NCI-H187 (cell line): ENCODE measurements at regions not wholly inside any gene's neighbourhood (a gene's known extent, or its start where the extent isn't known, plus 50 kb on each side); places are given as distances from the start of the nearest gene placed in this dataset.
A peak's percentile ranks its signal among the peaks of the same experiment; 100 is the strongest.
"Not testable (repeated sequence)": the region's sequence is repeated elsewhere in the genome, so short reads cannot be mapped to it uniquely, and the experiment has no call there.

ENCODE experiments used
- DNase-seq, 2 experiments: peaks; one replicate each; lab custom pipeline; 2025; lab: John Stamatoyannopoulos, UW

- no peak for DNase-seq
Observed at GRCh38 chr11:121358760-121359159, 66.2 kb downstream of the SC5D start.

- no peak for DNase-seq
Observed at GRCh38 chr11:121359591-121359990, 67.0 kb downstream of the SC5D start.

GRCh38 chr11:121362955-121363354 lies 70.4 kb downstream of the SC5D start:
- not testable (repeated sequence) for DNase-seq

GRCh38 chr11:121365304-121365703 lies 72.7 kb downstream of the SC5D start:
- DNase-seq: no peak

DNA sequence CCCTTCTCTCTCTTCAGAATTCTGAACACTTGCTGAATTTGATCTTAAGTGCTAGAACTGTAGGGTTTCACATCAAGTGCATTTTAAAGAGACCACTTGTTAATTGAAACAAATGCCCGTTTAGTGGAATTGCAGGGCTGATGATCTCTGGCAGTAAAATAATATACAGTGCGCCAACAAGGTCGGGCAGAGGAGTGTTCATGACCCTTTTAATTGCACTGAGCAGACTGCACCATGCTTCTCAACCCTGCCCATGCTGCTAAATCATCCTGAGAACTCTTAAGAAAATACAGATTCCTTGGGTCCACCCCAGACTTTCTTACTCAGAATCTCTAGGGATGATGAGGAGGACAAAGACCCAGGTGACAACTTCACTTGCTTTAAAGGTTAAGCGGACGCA lies 73.5 kb downstream of the SC5D start:
- DNase-seq: no peak

- DNase-seq: peak; percentile 80 to 89
Observed at GRCh38 chr11:121367001-121367843, 74.7 kb downstream of the SC5D start.

DNA sequence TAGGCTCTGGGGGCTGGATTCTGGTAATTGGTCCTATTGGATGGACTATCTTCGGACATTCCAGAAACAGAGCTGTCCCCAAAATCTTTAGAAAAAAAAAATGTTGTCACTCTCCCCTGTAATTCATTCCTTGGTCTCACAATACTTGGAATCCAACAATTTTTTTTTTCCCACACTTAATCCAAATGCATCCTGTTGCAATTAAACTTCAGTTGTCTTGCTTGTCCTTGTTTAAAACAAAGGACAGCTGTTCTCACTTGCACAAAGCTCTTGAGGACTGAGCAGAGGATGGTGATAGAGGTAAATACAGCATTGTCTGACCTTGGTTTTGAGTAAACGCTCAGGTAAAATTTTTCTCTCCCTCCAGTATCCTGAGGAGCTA lies 75.3 kb downstream of the SC5D start:
- no peak for DNase-seq

DNA sequence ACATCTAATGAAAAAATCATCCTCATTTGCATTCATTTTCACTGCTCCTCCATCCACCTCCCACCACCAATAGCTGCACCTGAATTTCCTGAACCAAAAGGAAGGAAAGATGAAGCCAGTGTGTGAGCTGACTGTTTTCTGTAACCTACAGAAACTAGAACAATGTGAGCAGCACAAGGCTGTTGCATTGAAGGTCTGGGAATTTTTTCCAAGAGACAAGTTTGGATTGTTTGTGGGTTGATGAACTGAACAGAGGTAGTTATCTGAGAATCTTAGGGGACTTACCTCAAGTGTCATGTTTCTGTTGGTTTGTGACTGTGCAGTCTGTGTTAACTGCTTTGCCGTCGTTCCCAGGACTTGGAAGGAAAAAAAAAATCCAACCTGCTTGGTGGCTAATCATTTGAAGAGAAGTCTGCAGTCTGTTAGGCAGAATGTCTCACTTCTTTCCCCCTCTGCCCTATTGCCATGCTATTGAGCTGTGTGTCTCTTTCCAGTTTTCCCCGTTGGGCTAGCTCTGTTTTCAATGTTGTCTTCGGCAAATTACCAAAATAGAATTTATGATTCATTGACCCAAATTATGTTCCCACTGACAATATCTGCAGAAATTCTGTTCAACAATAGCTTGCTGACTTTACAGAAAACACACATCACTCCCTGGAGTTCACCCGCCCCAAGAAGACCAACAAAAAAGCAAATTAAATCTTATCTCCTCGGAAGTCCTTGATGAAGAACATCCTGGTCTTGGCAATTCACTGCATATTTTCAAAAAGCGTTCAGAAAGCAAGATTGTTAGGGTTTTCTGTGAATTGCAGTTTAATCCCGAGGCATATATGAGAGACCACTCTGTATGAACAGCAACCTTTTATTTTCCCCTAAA lies 76.0 kb downstream of the SC5D start:
- DNase-seq: no peak

GRCh38 chr11:121369366-121369765 lies 76.8 kb downstream of the SC5D start:
- DNase-seq: no peak

DNA sequence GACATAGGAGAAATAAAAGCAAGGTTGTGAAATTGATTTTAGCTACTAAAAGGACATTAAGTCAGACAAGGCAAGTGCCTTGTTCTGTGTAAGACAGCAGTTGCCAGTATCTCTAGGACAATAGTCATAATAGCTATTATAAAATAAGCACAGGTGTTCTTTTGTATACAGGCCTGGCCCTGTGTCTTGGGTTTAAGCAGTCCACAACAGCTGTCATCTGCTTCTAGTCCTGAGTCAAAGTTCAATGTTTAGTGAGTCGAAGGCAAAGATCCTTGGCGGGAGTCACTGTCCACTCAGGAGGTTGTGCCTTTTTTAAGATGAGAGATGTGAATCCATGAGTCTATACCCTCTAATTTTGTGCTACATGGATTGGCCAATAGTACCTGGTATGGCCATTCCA lies 79.5 kb downstream of the SC5D start:
- no peak for DNase-seq

DNA sequence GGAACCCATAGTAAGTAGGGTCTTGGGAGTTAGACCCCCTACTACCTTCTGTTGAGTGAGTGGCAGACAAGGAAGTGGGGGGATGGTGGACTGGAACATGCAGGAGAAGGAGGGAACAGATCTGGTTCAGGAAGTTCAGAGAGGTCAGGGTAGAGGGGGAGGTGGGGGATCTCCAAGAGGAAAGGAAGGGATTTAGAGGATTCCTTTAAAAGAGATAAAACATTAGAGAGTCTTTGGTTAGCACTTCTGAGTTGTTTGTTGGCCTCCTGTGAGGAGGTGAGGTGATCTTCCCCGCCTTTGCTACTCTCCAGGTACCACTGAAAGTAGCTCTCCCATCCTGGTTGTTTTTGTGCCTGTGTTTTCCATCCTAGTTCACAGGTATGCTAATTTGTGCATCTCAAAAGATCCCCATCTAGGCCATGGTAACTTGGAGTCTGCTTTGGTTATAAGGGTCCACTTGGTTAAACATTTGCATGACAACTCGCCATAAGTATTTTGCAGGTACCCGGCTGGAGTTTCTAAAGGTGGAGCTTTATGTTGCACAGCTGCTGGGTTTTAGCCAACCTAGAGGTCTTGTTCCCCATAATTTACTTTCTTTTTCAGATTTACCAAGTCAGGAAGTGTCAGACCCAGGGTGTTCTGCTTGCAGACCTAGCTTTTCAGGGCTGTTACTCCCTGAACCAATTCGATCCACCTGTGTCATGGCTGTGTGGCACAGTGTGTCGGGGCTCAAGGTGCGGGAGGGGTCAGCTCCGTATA lies 79.3 kb upstream of the SORL1 start:
- no peak for DNase-seq

GRCh38 chr11:121374286-121374985 lies 77.7 kb upstream of the SORL1 start:
- no peak for DNase-seq

GRCh38 chr11:121376130-121376529 lies 76.0 kb upstream of the SORL1 start:
- no peak for DNase-seq

GRCh38 chr11:121379145-121379810 lies 72.8 kb upstream of the SORL1 start:
- not testable (repeated sequence) for DNase-seq

- no peak for DNase-seq
Observed at GRCh38 chr11:121383716-121384115, 68.4 kb upstream of the SORL1 start.

GRCh38 chr11:121385688-121386087 lies 66.4 kb upstream of the SORL1 start:
- DNase-seq: no peak
